HG02943 (cell line): ENCODE measurements at regions not wholly inside any gene's neighbourhood (a gene's known extent, or its start where the extent isn't known, plus 50 kb on each side); places are given as distances from the start of the nearest gene placed in this dataset.

ENCODE experiments used
- ATAC-seq: cut with Tn5 transposase; IDR thresholded peaks from one replicate; pipeline ENCODE4 v1.9.1; 2021; ENCODE audit warnings: mild to moderate bottlenecking, low read depth, moderate library complexity; ENCODE audit not compliant: unreplicated experiment

GRCh38 chr12:126369487-126370463, 1304.5 kb downstream of the AACS start:
- ATAC-seq = no peak

GRCh38 chr12:126383506-126383905, 1318.3 kb downstream of the AACS start:
- no peak for ATAC-seq

GRCh38 chr12:126384026-126384564, 1318.9 kb downstream of the AACS start:
- ATAC-seq = no peak

GRCh38 chr12:126385785-126386184, 1320.5 kb downstream of the AACS start:
- ATAC-seq = no peak

- no peak for ATAC-seq
These were observed 1324.1 kb downstream of the AACS start for GRCh38 chr12:126389220-126389841.

GRCh38 chr12:126389961-126390360, 1324.7 kb downstream of the AACS start:
- no peak for ATAC-seq

GRCh38 chr12:126390969-126391566, 1325.8 kb downstream of the AACS start:
- ATAC-seq = no peak

- ATAC-seq = no peak
These were observed 1331.3 kb downstream of the AACS start for GRCh38 chr12:126396536-126396935.

- ATAC-seq = no peak
These were observed 1331.9 kb downstream of the AACS start for GRCh38 chr12:126397071-126397581.

GRCh38 chr12:126397660-126398059, 1332.4 kb downstream of the AACS start:
- ATAC-seq = no peak

GRCh38 chr12:126400831-126401230, 1335.6 kb downstream of the AACS start:
- ATAC-seq = no peak

GRCh38 chr12:126404293-126404881, 1339.2 kb downstream of the AACS start:
- ATAC-seq = no peak

- ATAC-seq = no peak
These were observed 1353.2 kb downstream of the AACS start for GRCh38 chr12:126418400-126418799.

GRCh38 chr12:126419131-126419530, 1353.9 kb downstream of the AACS start:
- ATAC-seq = no peak

- no peak for ATAC-seq
These were observed 1359.5 kb downstream of the AACS start for GRCh38 chr12:126424696-126425095.

- ATAC-seq = no peak
These were observed 1360.0 kb downstream of the AACS start for GRCh38 chr12:126425264-126425663.

GRCh38 chr12:126428769-126429168, 1363.5 kb downstream of the AACS start:
- ATAC-seq = no peak

- no peak for ATAC-seq
These were observed 1365.7 kb downstream of the AACS start for GRCh38 chr12:126430921-126431320.

- no peak for ATAC-seq
These were observed 1366.5 kb downstream of the AACS start for GRCh38 chr12:126431767-126432166.

GRCh38 chr12:126432780-126433179, 1367.5 kb downstream of the AACS start:
- no peak for ATAC-seq
